ENCODE measurements at regions not wholly inside any gene's neighbourhood (a gene's known extent, or its start where the extent isn't known, plus 50 kb on each side); places are given as distances from the start of the nearest gene placed in this dataset.

DNA sequence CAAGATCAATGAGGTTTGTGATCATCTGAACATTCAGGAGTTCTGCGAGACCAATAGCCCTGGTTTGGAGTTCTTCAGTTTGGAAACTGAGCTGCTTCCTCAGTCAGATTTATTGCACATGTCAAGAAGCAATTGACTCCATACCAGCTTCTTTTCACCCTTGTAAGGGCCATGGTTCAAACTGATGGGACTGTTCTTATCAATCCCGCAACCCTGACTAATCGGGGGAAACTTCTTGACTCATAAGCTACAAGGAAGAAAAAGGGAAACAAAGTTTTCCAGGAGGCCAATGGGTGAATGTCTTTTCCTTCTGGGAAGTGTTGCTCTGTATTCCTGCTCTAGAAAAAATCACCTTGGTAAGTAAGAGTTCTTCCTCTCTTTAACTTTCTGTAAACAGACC is 187.9 kb downstream of the MIS18A start:
- TF ChIP-seq ZNF561 (CRISPR knock-in tag; conservative IDR thresholded peaks at IDR 0.05), result no peak
- TF ChIP-seq, protein P1, sequence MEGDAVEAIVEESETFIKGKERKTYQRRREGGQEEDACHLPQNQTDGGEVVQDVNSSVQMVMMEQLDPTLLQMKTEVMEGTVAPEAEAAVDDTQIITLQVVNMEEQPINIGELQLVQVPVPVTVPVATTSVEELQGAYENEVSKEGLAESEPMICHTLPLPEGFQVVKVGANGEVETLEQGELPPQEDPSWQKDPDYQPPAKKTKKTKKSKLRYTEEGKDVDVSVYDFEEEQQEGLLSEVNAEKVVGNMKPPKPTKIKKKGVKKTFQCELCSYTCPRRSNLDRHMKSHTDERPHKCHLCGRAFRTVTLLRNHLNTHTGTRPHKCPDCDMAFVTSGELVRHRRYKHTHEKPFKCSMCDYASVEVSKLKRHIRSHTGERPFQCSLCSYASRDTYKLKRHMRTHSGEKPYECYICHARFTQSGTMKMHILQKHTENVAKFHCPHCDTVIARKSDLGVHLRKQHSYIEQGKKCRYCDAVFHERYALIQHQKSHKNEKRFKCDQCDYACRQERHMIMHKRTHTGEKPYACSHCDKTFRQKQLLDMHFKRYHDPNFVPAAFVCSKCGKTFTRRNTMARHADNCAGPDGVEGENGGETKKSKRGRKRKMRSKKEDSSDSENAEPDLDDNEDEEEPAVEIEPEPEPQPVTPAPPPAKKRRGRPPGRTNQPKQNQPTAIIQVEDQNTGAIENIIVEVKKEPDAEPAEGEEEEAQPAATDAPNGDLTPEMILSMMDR (IDR thresholded peaks at IDR 0.05 in 2 of 3, conservative IDR thresholded peaks at IDR 0.05 in 1 of 3; ENCODE audit: insufficient read depth in 2 of 3, low read depth in 1 of 3, low read length in 3 of 3), result no peak
- no peak for TF ChIP-seq RAD21 (CRISPR knock-in tag; conservative IDR thresholded peaks at IDR 0.05 in 1 of 2, IDR thresholded peaks at IDR 0.05 in 1 of 2)
- no peak for TF ChIP-seq SIN3A (IDR thresholded peaks at IDR 0.05; ENCODE audit: borderline replicate concordance in 2 of 2, control insufficient read depth in 1 of 2, low read depth in 2 of 2, low read length in 2 of 2)
